ENCODE measurements at regions not wholly inside any gene's neighbourhood (a gene's known extent, or its start where the extent isn't known, plus 50 kb on each side); places are given as distances from the start of the nearest gene placed in this dataset.

DNA sequence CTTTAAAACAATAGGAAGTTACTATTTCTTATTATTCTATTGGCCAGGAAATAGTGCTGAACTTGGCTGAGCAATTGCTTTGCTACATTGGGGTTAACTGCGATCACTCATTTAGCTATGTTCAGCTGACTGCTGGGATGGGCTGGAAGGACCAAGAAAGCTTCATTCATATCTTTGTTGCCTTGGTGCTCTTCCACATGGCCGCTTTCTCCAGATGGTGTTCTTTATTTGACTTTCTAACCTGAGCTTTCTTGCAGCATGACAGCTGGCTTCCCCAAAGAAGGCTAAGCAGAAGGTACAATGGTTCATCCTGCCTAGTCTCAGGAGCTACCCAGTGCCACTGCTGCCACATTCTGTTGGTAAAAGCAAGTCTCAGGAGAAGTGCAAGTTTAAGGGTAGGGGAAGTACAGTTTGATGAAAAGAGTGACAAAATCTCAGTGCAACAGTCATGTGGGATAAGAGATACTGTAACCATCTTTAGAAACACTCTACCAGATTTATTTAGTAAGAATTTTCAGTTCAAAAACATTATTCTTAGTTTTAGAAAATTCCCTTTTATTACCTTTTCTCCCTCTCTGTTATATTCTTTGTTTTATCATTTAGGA lies 180.6 kb upstream of the RBMS1 start:
- TF ChIP-seq, protein P1, sequence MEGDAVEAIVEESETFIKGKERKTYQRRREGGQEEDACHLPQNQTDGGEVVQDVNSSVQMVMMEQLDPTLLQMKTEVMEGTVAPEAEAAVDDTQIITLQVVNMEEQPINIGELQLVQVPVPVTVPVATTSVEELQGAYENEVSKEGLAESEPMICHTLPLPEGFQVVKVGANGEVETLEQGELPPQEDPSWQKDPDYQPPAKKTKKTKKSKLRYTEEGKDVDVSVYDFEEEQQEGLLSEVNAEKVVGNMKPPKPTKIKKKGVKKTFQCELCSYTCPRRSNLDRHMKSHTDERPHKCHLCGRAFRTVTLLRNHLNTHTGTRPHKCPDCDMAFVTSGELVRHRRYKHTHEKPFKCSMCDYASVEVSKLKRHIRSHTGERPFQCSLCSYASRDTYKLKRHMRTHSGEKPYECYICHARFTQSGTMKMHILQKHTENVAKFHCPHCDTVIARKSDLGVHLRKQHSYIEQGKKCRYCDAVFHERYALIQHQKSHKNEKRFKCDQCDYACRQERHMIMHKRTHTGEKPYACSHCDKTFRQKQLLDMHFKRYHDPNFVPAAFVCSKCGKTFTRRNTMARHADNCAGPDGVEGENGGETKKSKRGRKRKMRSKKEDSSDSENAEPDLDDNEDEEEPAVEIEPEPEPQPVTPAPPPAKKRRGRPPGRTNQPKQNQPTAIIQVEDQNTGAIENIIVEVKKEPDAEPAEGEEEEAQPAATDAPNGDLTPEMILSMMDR (IDR thresholded peaks at IDR 0.05) = no peak
- TF ChIP-seq EP300 (IDR thresholded peaks at IDR 0.05) (no peak), POLR2A (IDR thresholded peaks at IDR 0.05) (no peak)
- no peak overlapping the region for H3K27ac ChIP-seq
- H3K9me3 ChIP-seq = peaks cover 0 to 6% (median 0%) of the 10 kb centered on the region in 4 donors
- H3K36me3 ChIP-seq = no peaks in the 10 kb centered on the region
- H3K4me1 ChIP-seq = peaks cover 0 to 5% (median 0%) of the 10 kb centered on the region in 4 donors
- WGBS, 2 donors = 86 to 89% methylated on average over 2 of the region's 2 CpGs
- no peaks in the 10 kb centered on the region for H3K27me3 ChIP-seq
- no peak overlapping the region for H3K4me3 ChIP-seq
- no peak for DNase-seq (ENCODE audit: low spot score in 2 of 2)

DNA sequence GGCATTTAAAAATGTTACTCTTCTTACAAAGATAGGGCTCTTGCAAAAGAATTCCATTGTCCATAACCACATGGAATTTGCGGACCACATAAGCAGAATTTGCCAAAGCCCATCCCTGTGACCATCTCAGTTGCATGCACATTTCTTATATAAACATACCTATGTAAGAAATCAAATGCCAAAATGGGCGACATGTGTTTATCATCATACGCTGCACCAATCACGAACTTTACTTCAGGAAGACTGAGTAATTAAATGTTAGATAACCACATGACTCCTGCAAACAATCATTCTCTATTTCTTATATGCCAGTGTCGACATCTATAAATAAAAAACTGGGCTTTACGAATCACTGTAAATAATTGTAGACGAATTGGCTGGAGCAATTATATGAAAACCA lies 186.1 kb upstream of the RBMS1 start:
- Histone ChIP-seq H3K4me3 (no peak overlapping the region), H3K9me3 (peaks cover 0 to 5% (median 0%) of the 10 kb centered on the region in 4 donors), H3K36me3 (no peaks in the 10 kb centered on the region), H3K27me3 (no peaks in the 10 kb centered on the region), H3K27ac (no peak overlapping the region), H3K4me1 (no peaks in the 10 kb centered on the region)
- whole genome bisulfite sequencing, 2 donors = 89 to 93% methylated on average over 7 of the region's 7 CpGs
- no peak for DNase-seq (ENCODE audit: low spot score in 2 of 2)
- TF ChIP-seq POLR2A (IDR thresholded peaks at IDR 0.05) (no peak), EP300 (IDR thresholded peaks at IDR 0.05) (no peak)
- TF ChIP-seq, protein P1 (IDR thresholded peaks at IDR 0.05) = no peak

DNA sequence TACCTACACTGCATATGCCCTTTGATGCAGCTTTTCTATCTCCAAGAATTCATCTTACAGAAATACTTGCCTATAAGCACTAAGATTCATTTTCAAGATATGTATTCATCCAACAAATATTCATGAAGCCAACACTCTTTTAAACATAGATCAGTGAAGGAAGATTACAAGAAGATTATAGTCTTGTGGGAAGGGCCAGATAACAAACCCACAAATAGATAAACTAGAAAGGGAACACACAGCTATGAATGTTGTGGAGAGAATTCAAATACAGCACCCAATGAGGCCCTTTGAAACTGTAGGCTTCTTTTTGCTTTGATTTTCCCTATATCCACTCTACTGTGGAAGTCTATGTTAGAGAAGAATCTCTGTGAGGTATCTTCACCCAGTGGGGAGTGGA lies 186.7 kb upstream of the RBMS1 start:
- no peak for DNase-seq (ENCODE audit: low spot score in 2 of 2)
- Histone ChIP-seq H3K4me1 (no peaks in the 10 kb centered on the region), H3K27ac (no peak overlapping the region), H3K36me3 (no peaks in the 10 kb centered on the region), H3K27me3 (no peaks in the 10 kb centered on the region), H3K9me3 (no peaks in the 10 kb centered on the region), H3K4me3 (no peak overlapping the region)
- TF ChIP-seq EP300 (IDR thresholded peaks at IDR 0.05) = no peak

DNA sequence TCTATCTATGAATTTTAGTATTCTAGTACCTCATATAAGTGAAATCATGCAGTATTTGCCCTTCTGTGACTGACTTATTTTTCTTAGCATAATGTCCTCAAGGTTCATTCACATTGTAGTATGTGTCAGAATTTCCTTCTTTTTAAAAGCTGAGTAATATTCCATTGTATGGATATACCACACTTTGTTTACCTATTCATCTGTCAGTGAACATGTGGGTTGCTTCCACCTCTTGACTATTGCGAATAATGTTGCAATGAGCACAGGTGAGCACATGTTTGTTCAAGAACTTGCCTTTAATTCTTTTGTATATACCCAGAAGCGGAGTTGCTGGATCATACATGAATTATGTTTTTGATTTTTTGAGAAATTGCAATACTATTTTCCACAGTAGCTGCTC lies 187.4 kb upstream of the RBMS1 start:
- Histone ChIP-seq H3K36me3 (no peaks in the 10 kb centered on the region), H3K27me3 (no peaks in the 10 kb centered on the region), H3K4me3 (no peak overlapping the region), H3K9me3 (no peaks in the 10 kb centered on the region), H3K4me1 (no peaks in the 10 kb centered on the region), H3K27ac (no peak overlapping the region)
- TF ChIP-seq POLR2A (IDR thresholded peaks at IDR 0.05) (no peak), EP300 (IDR thresholded peaks at IDR 0.05) (no peak)
- DNase-seq (ENCODE audit: low spot score in 2 of 2) = no peak
- 95 to 100% methylated on average over 2 of the region's 2 CpGs for WGBS, 2 donors

DNA sequence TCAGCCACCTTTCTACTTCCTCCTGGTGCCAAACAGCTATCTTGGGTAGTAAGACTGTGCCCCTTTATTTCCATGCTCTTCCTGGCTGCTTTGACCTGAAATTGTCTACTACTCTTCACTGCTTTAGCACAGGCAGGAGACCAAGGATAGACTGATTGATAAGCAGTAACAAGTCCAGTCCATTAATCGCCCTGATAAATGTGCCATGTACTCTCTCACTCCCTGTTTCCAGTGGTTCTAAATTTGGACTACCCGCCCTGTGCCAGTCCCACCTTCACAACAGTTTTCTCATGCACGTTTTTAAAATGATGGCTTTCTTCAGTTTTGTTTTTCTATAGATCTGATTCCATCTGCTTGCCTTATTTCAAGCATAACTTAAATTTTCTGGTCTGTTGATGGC lies 189.6 kb upstream of the RBMS1 start:
- no peak for TF ChIP-seq POLR2A (IDR thresholded peaks at IDR 0.05)
- TF ChIP-seq, protein P1 (IDR thresholded peaks at IDR 0.05) = no peak
- no peak for TF ChIP-seq EP300 (IDR thresholded peaks at IDR 0.05)
- no peak for DNase-seq (ENCODE audit: low spot score in 2 of 2)
- Histone ChIP-seq H3K4me1 (no peaks in the 10 kb centered on the region), H3K36me3 (no peaks in the 10 kb centered on the region), H3K27me3 (no peaks in the 10 kb centered on the region), H3K9me3 (no peaks in the 10 kb centered on the region), H3K27ac (no peak overlapping the region), H3K4me3 (no peak overlapping the region)
- 87 to 90% methylated on average over 3 of the region's 3 CpGs for WGBS, 2 donors

DNA sequence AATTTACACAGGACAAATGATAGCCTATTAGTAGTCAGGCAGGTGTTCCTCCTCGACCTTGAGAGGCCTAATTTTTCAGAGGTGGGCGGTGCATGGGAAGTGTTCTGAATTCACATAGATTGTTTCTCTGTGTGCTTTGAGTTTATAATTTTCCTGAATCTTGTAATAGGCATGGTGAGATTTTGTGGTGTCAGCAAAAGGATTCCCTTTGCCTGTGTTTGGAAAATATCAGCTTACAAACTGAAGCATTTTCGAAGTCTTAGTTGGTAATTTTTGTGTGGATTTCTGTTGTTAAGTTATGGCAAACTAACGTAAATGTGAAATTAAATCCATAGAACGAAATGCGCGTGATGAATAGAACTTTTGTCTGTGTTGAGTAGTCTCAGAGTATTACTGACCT lies 194.0 kb upstream of the RBMS1 start:
- Histone ChIP-seq H3K27ac (no peak overlapping the region), H3K9me3 (no peaks in the 10 kb centered on the region), H3K4me3 (no peak overlapping the region), H3K27me3 (no peaks in the 10 kb centered on the region), H3K36me3 (no peaks in the 10 kb centered on the region), H3K4me1 (no peaks in the 10 kb centered on the region)
- TF ChIP-seq, protein P1 (IDR thresholded peaks at IDR 0.05) = no peak
- no peak for TF ChIP-seq EP300 (IDR thresholded peaks at IDR 0.05)
- no peak for TF ChIP-seq POLR2A (IDR thresholded peaks at IDR 0.05)
- DNase-seq (ENCODE audit: low spot score in 2 of 2) = no peak
- WGBS, 2 donors = 54 to 56% methylated on average over 7 of the region's 7 CpGs

Data from tibial nerve (tissue), 4 donors.